AG20443 (cell line): ENCODE measurements at regions not wholly inside any gene's neighbourhood (a gene's known extent, or its start where the extent isn't known, plus 50 kb on each side); places are given as distances from the start of the nearest gene placed in this dataset.
"Not testable (repeated sequence)": the region's sequence is repeated elsewhere in the genome, so short reads cannot be mapped to it uniquely, and the experiment has no call there.

ENCODE experiments used
- DNase-seq: peaks from one replicate; pipeline ENCODE4 v3.0.0; 2012; ENCODE audit warnings: low spot score, mixed read lengths

- no peak for DNase-seq
These were observed 357.3 kb upstream of the MIS18BP1 start for GRCh38 chr14:45610318-45610717.

GRCh38 chr14:45587142-45587541, 334.1 kb upstream of the MIS18BP1 start:
- no peak for DNase-seq

GRCh38 chr14:45559626-45560025, 306.6 kb upstream of the MIS18BP1 start:
- no peak for DNase-seq

- DNase-seq: no peak
These were observed 305.2 kb upstream of the MIS18BP1 start for GRCh38 chr14:45558183-45558582.

- DNase-seq: no peak
These were observed 301.0 kb upstream of the MIS18BP1 start for GRCh38 chr14:45553981-45554380.

GRCh38 chr14:45551240-45551820, 298.3 kb upstream of the MIS18BP1 start:
- not testable (repeated sequence) for DNase-seq

GRCh38 chr14:45531022-45531421, 278.0 kb upstream of the MIS18BP1 start:
- DNase-seq: no peak

GRCh38 chr14:45526715-45527549, 273.9 kb upstream of the MIS18BP1 start:
- DNase-seq: peak; percentile 9

GRCh38 chr14:45519766-45520165, 266.8 kb upstream of the MIS18BP1 start:
- no peak for DNase-seq

GRCh38 chr14:45492876-45493275, 239.9 kb upstream of the MIS18BP1 start:
- no peak for DNase-seq

GRCh38 chr14:45491914-45492313, 238.9 kb upstream of the MIS18BP1 start:
- no peak for DNase-seq

GRCh38 chr14:45486599-45486998, 233.6 kb upstream of the MIS18BP1 start:
- no peak for DNase-seq

GRCh38 chr14:45467023-45467422, 214.0 kb upstream of the MIS18BP1 start:
- no peak for DNase-seq

GRCh38 chr14:45434221-45434620, 181.2 kb upstream of the MIS18BP1 start:
- DNase-seq: no peak

- DNase-seq: peak; percentile 35
These were observed 173.8 kb upstream of the MIS18BP1 start for GRCh38 chr14:45426685-45427282.

- DNase-seq: no peak
These were observed 153.9 kb upstream of the MIS18BP1 start for GRCh38 chr14:45406942-45407341.

- no peak for DNase-seq
These were observed 148.1 kb upstream of the MIS18BP1 start for GRCh38 chr14:45400950-45401640.

GRCh38 chr14:45400509-45400908, 147.5 kb upstream of the MIS18BP1 start:
- DNase-seq: no peak

- no peak for DNase-seq
These were observed 128.1 kb upstream of the MIS18BP1 start for GRCh38 chr14:45381091-45381490.

- no peak for DNase-seq
These were observed 124.2 kb upstream of the MIS18BP1 start for GRCh38 chr14:45377166-45377565.

- DNase-seq: no peak
These were observed 120.9 kb upstream of the MIS18BP1 start for GRCh38 chr14:45373877-45374276.

- DNase-seq: no peak
These were observed 111.7 kb upstream of the MIS18BP1 start for GRCh38 chr14:45364565-45365156.
